Tibial nerve (tissue), 3 donors: ENCODE measurements at regions not wholly inside any gene's neighbourhood (a gene's known extent, or its start where the extent isn't known, plus 50 kb on each side); places are given as distances from the start of the nearest gene placed in this dataset.

Source experiments
- POLR2A ChIP-seq, 2 donors: fragments of 450-650 bp; IDR thresholded peaks; one replicate each; pipeline ENCODE4 v1.6.1; 2017; ENCODE audit warnings: antibody characterized with exemption in 2 of 2, mild to moderate bottlenecking in 2 of 2, moderate library complexity in 2 of 2
- TF ChIP-seq, protein P1 (sequence below), 5 experiments: fragments of 200-600 bp in 3 of 5; fragments of 450-650 bp in 2 of 5; sonication (generic) in 3 of 5; IDR thresholded peaks; one replicate each; pipeline ENCODE4 v1.5.1; 2016 to 2019; ENCODE audit warnings: antibody characterized with exemption in 5 of 5, mild to moderate bottlenecking in 3 of 5, moderate library complexity in 2 of 5

DNA sequence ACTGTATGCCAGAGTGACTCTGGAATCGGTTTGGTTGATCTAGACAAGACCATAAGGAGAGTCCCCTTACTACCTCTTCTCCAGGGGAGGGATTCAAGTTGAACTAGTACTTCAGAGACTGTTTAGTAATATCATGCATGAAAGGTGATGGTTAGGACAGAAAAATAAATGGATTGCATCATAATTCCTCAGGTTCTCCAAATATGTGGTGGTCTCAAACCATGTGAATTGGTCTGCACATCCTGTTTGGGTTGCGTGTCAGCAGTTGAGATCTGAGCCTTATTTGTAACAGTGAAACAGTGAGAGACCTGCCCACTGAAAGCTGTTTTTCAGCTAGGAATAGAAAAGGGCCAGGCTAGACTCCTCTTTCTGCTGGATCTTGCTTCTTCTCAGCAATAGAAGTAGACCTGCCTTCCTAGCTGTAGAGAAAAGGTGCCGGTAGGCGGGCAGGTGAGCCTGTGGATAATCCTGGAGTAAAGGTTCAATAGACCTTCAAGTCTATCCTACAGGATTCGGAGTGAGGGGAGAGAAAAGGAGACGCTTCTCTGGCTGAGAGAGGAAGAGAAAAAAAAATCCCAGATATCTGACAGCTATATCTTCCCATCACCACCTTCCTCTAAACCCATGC lies 258.5 kb upstream of the E2F7 start:
- no peak for TF ChIP-seq POLR2A (IDR thresholded peaks at IDR 0.05)
- TF ChIP-seq, protein P1, sequence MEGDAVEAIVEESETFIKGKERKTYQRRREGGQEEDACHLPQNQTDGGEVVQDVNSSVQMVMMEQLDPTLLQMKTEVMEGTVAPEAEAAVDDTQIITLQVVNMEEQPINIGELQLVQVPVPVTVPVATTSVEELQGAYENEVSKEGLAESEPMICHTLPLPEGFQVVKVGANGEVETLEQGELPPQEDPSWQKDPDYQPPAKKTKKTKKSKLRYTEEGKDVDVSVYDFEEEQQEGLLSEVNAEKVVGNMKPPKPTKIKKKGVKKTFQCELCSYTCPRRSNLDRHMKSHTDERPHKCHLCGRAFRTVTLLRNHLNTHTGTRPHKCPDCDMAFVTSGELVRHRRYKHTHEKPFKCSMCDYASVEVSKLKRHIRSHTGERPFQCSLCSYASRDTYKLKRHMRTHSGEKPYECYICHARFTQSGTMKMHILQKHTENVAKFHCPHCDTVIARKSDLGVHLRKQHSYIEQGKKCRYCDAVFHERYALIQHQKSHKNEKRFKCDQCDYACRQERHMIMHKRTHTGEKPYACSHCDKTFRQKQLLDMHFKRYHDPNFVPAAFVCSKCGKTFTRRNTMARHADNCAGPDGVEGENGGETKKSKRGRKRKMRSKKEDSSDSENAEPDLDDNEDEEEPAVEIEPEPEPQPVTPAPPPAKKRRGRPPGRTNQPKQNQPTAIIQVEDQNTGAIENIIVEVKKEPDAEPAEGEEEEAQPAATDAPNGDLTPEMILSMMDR (IDR thresholded peaks at IDR 0.05) = no peak
